CD4-positive, alpha-beta memory T cell (primary cell): ENCODE measurements at regions not wholly inside any gene's neighbourhood (a gene's known extent, or its start where the extent isn't known, plus 50 kb on each side); places are given as distances from the start of the nearest gene placed in this dataset.

ENCODE experiments used
- CTCF ChIA-PET: fragments of 350-600 bp; sonication (Branson Sonifier 250); formaldehyde crosslinking; loops from one replicate; lab custom pipeline; 2021; ENCODE audit warnings: inconsistent platforms; ENCODE audit not compliant: partially characterized antibody; lab: Charles Lee
- POLR2A ChIA-PET: fragments of 350-600 bp; sonication (Branson Sonifier 250); formaldehyde crosslinking; loops from one replicate; lab custom pipeline; 2021; ENCODE audit not compliant: partially characterized antibody; lab: Charles Lee
- DNase-seq, 5 donors: peaks; one replicate each; pipeline versions ENCODE4 v3.0.0 to v3.0.0-alpha.2; 2020 to 2022; ENCODE audit warnings: mixed read lengths in 1 of 5
- H3K27ac ChIP-seq: one replicate; pipeline ENCODE4 v1.7.0; 2013; ENCODE audit warnings: low read depth, low read length
- H3K27me3 ChIP-seq: 2 replicates; pipeline ENCODE4 v1.7.0; 2013; ENCODE audit warnings: mild to moderate bottlenecking, low read length, moderate library complexity; ENCODE audit not compliant: insufficient read depth
- H3K36me3 ChIP-seq: 2 replicates; pipeline ENCODE4 v1.7.0; 2013; ENCODE audit warnings: mild to moderate bottlenecking, low read length, moderate library complexity; ENCODE audit not compliant: insufficient read depth
- H3K4me1 ChIP-seq: 2 replicates; pipeline ENCODE4 v1.7.0; 2013; ENCODE audit warnings: mild to moderate bottlenecking, low read length, moderate library complexity; ENCODE audit not compliant: insufficient read depth
- H3K4me3 ChIP-seq, 2 donors: one replicate each; pipeline ENCODE4 v1.7.0; 2013; ENCODE audit warnings: low read length in 2 of 2, mild to moderate bottlenecking in 1 of 2
- H3K9me3 ChIP-seq, 2 donors: one replicate each; pipeline ENCODE4 v1.7.0; 2013; ENCODE audit warnings: low read length in 2 of 2, control low read depth in 1 of 2; ENCODE audit not compliant: control insufficient read depth in 1 of 2
- H3K27ac Mint-ChIP-seq, 7 donors: one replicate each; pipeline ENCODE4 v1.8.0; 2020 to 2021; ENCODE audit warnings: mixed read lengths in 7 of 7, mild to moderate bottlenecking in 6 of 7, inconsistent platforms in 3 of 7, moderate library complexity in 3 of 7
- H3K27me3 Mint-ChIP-seq, 2 donors: one replicate each; pipeline ENCODE4 v1.8.0; 2020 to 2021; ENCODE audit warnings: mixed read lengths in 2 of 2
- H3K36me3 Mint-ChIP-seq, 2 donors: one replicate each; pipeline ENCODE4 v1.8.0; 2020 to 2021; ENCODE audit warnings: mixed read lengths in 2 of 2, inconsistent platforms in 1 of 2, mild to moderate bottlenecking in 1 of 2
- H3K4me1 Mint-ChIP-seq, 4 donors: one replicate each; pipeline ENCODE4 v1.8.0; 2020 to 2021; ENCODE audit warnings: mixed read lengths in 4 of 4, mild to moderate bottlenecking in 1 of 4
- H3K4me3 Mint-ChIP-seq, 8 donors: one replicate each; pipeline ENCODE4 v1.8.0; 2020 to 2021; ENCODE audit warnings: mixed read lengths in 8 of 8, mild to moderate bottlenecking in 7 of 8, moderate library complexity in 6 of 8, inconsistent platforms in 3 of 8
- H3K9me3 Mint-ChIP-seq, 8 donors: one replicate each; pipeline ENCODE4 v1.8.0; 2020 to 2021; ENCODE audit warnings: mixed read lengths in 8 of 8, mild to moderate bottlenecking in 5 of 8, inconsistent platforms in 3 of 8, moderate library complexity in 1 of 8
- intact Hi-C: fragments of 100-400 bp; cut with micrococcal nuclease; formaldehyde crosslinking; loops from one replicate; pipeline ENCODE4 v1.15.1; 2023

GRCh38 chr13:61778531-61778930 lies 362.9 kb upstream of the PCDH20 start:
- CTCF ChIA-PET, result no interaction called here
- Mint-ChIP-seq H3K9me3 (peaks cover 0 to 16% (median 8%) of the 10 kb centered on the region in 8 donors), H3K4me3 (no peak overlapping the region), H3K27me3 (no peaks in the 10 kb centered on the region), H3K27ac (no peak overlapping the region), H3K36me3 (no peaks in the 10 kb centered on the region), H3K4me1 (no peaks in the 10 kb centered on the region)
- no peak for DNase-seq
- POLR2A ChIA-PET, result no interaction called here
- no peak overlapping the region for H3K4me3 ChIP-seq
- no peak overlapping the region for H3K27ac ChIP-seq
- H3K4me1 ChIP-seq, result no peaks in the 10 kb centered on the region
- intact Hi-C loops, result no loop called here
- no peaks in the 10 kb centered on the region for H3K36me3 ChIP-seq
- no peaks in the 10 kb centered on the region for H3K27me3 ChIP-seq
- no peaks in the 10 kb centered on the region for H3K9me3 ChIP-seq

- Mint-ChIP-seq H3K9me3 (peaks cover 0 to 12% (median 4%) of the 10 kb centered on the region in 8 donors), H3K27ac (peak overlapping the region in 1 of 7 donors; percentile 16), H3K4me3 (no peak overlapping the region), H3K36me3 (no peaks in the 10 kb centered on the region), H3K4me1 (no peaks in the 10 kb centered on the region), H3K27me3 (no peaks in the 10 kb centered on the region)
- intact Hi-C loops, result no loop called here
- Histone ChIP-seq H3K36me3 (no peaks in the 10 kb centered on the region), H3K4me3 (no peak overlapping the region), H3K27ac (no peak overlapping the region), H3K4me1 (no peaks in the 10 kb centered on the region), H3K9me3 (no peaks in the 10 kb centered on the region), H3K27me3 (no peaks in the 10 kb centered on the region)
- CTCF ChIA-PET, result no interaction called here
- POLR2A ChIA-PET, result no interaction called here
- no peak for DNase-seq
Measured at GRCh38 chr13:61777899-61778298, 362.2 kb upstream of the PCDH20 start.

GRCh38 chr13:61777271-61777670 lies 361.6 kb upstream of the PCDH20 start:
- CTCF ChIA-PET, result no interaction called here
- Histone ChIP-seq H3K27me3 (no peaks in the 10 kb centered on the region), H3K4me1 (no peaks in the 10 kb centered on the region), H3K36me3 (no peaks in the 10 kb centered on the region), H3K27ac (no peak overlapping the region), H3K9me3 (no peaks in the 10 kb centered on the region), H3K4me3 (no peak overlapping the region)
- no peak overlapping the region for H3K4me3 Mint-ChIP-seq
- no peak for DNase-seq
- POLR2A ChIA-PET, result no interaction called here
- no peaks in the 10 kb centered on the region for H3K36me3 Mint-ChIP-seq
- H3K27me3 Mint-ChIP-seq, result no peaks in the 10 kb centered on the region
- H3K9me3 Mint-ChIP-seq, result peaks cover 0 to 12% (median under 1%) of the 10 kb centered on the region in 8 donors
- intact Hi-C loops, result no loop called here
- H3K4me1 Mint-ChIP-seq, result no peaks in the 10 kb centered on the region
- H3K27ac Mint-ChIP-seq, result no peak overlapping the region

DNA sequence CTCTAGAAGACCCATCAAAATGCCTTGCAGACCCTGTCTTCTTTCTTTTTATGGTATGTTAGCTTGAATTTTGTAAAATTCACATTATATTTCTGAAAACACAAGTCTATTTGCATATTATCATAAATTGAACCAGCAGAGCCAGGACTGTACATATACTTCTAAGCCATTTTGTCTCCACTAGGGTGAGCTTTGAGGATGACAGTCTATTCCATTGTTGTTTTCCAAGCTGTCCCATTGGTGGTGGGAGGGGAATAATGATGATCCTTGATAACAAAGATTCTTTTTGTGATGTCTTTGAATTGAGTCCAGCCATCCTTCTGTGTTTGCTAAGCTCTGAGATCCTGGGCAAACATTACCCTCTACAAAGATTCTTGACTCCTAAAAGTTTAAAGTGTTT lies 359.3 kb upstream of the PCDH20 start:
- CTCF ChIA-PET, result no interaction called here
- H3K9me3 Mint-ChIP-seq, result peaks cover 0 to 9% (median under 1%) of the 10 kb centered on the region in 8 donors
- H3K27ac Mint-ChIP-seq, result no peak overlapping the region
- DNase-seq, result no peak
- H3K27me3 Mint-ChIP-seq, result no peaks in the 10 kb centered on the region
- H3K4me1 Mint-ChIP-seq, result no peaks in the 10 kb centered on the region
- H3K4me3 Mint-ChIP-seq, result no peak overlapping the region
- no peaks in the 10 kb centered on the region for H3K36me3 ChIP-seq
- H3K4me1 ChIP-seq, result no peaks in the 10 kb centered on the region
- no peak overlapping the region for H3K4me3 ChIP-seq
- intact Hi-C loops, result no loop called here
- POLR2A ChIA-PET, result no interaction called here
- no peaks in the 10 kb centered on the region for H3K27me3 ChIP-seq
- H3K36me3 Mint-ChIP-seq, result no peaks in the 10 kb centered on the region
- H3K27ac ChIP-seq, result no peak overlapping the region
- H3K9me3 ChIP-seq, result no peaks in the 10 kb centered on the region

DNA sequence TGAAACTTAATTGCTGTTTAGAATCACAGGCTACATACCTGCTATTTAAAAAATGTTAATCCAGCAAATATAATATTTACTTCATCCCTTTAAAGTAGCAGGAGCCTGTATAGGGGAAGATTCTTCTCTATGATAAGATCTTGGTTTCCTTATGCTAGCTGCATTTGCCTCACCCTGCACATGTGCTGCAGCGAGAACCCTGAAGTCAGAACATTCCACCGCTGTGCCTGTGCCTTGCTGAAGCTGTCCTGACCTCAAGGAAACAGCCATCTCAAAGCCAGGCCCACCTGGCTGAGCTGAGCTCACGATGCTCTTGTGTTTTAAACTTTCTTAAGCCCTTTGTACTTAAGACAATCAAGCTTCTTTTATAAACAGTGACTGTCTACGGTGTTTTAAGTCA lies 355.0 kb upstream of the PCDH20 start:
- ChIA-PET CTCF (no interaction called here), POLR2A (no interaction called here)
- Mint-ChIP-seq H3K4me3 (no peak overlapping the region), H3K9me3 (peaks cover 0 to 8% (median under 1%) of the 10 kb centered on the region in 8 donors), H3K4me1 (no peaks in the 10 kb centered on the region), H3K36me3 (no peaks in the 10 kb centered on the region), H3K27ac (no peak overlapping the region), H3K27me3 (no peaks in the 10 kb centered on the region)
- no peaks in the 10 kb centered on the region for H3K9me3 ChIP-seq
- intact Hi-C loops, result no loop called here
- no peak overlapping the region for H3K27ac ChIP-seq
- H3K27me3 ChIP-seq, result no peaks in the 10 kb centered on the region
- DNase-seq, result no peak
- H3K4me3 ChIP-seq, result no peak overlapping the region
- H3K36me3 ChIP-seq, result no peaks in the 10 kb centered on the region
- no peaks in the 10 kb centered on the region for H3K4me1 ChIP-seq

- H3K4me1 ChIP-seq, result no peaks in the 10 kb centered on the region
- Mint-ChIP-seq H3K4me3 (no peak overlapping the region), H3K27me3 (no peaks in the 10 kb centered on the region), H3K4me1 (no peaks in the 10 kb centered on the region), H3K9me3 (peaks cover 0 to 9% (median 3%) of the 10 kb centered on the region in 8 donors), H3K27ac (no peak overlapping the region), H3K36me3 (no peaks in the 10 kb centered on the region)
- DNase-seq, result no peak
- ChIA-PET POLR2A (no interaction called here), CTCF (interaction anchor here (0.6 kb wide), 1 partner anchor 246 kb away, joined by 3 read pairs; no protein-coding TSS in a partner anchor)
- H3K36me3 ChIP-seq, result no peaks in the 10 kb centered on the region
- intact Hi-C loops, result no loop called here
- H3K9me3 ChIP-seq, result no peaks in the 10 kb centered on the region
- H3K27me3 ChIP-seq, result no peaks in the 10 kb centered on the region
- H3K4me3 ChIP-seq, result no peak overlapping the region
- no peak overlapping the region for H3K27ac ChIP-seq
Measured at GRCh38 chr13:61768175-61768574, 352.5 kb upstream of the PCDH20 start.

DNA sequence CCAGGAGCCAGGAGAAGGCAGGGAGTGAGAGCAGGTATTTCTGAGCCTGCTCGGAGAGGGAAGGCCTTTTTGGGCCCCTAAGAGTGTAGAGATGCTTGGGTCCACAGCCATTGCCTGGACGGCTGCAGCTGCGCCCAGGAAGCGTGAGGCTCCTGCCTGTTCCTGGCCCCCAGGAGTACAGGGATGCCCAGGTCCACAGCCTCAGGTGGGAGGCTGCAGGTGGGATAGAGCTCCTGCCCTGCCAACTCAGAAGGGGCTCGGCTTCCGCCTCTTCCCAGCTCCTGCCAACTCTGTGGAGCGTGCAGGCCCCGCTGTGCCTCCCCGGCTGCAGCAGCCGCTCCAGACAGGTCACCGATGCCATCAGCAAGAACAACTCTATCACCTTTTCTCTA lies 351.0 kb upstream of the PCDH20 start:
- H3K36me3 ChIP-seq, result no peaks in the 10 kb centered on the region
- ChIA-PET POLR2A (no interaction called here), CTCF (no interaction called here)
- no peaks in the 10 kb centered on the region for H3K4me1 Mint-ChIP-seq
- H3K9me3 ChIP-seq, result no peaks in the 10 kb centered on the region
- no peak for DNase-seq
- H3K27ac ChIP-seq, result no peak overlapping the region
- H3K4me3 ChIP-seq, result no peak overlapping the region
- no peaks in the 10 kb centered on the region for H3K27me3 ChIP-seq
- H3K36me3 Mint-ChIP-seq, result no peaks in the 10 kb centered on the region
- H3K4me3 Mint-ChIP-seq, result no peak overlapping the region
- intact Hi-C loops, result no loop called here
- peaks cover 0 to 9% (median 6%) of the 10 kb centered on the region in 8 donors for H3K9me3 Mint-ChIP-seq
- no peak overlapping the region for H3K27ac Mint-ChIP-seq
- H3K27me3 Mint-ChIP-seq, result no peaks in the 10 kb centered on the region
- H3K4me1 ChIP-seq, result no peaks in the 10 kb centered on the region
